Skeletal muscle tissue (tissue), 3 donors: ENCODE measurements at regions not wholly inside any gene's neighbourhood (a gene's known extent, or its start where the extent isn't known, plus 50 kb on each side); places are given as distances from the start of the nearest gene placed in this dataset.
A peak's percentile ranks its signal among the peaks of the same experiment; 100 is the strongest.

Experiments
- H3K27ac ChIP-seq: one replicate; pipeline ENCODE4 v1.7.0; 2013; ENCODE audit warnings: mild to moderate bottlenecking, low read depth, low read length, inconsistent platforms
- H3K27me3 ChIP-seq, 3 donors: one replicate each; pipeline ENCODE4 v1.7.0; 2013; ENCODE audit warnings: low read length in 3 of 3; ENCODE audit not compliant: control insufficient read depth in 3 of 3, insufficient read depth in 3 of 3
- H3K36me3 ChIP-seq, 3 donors: one replicate each; pipeline ENCODE4 v1.7.0; 2013; ENCODE audit warnings: low read length in 3 of 3; ENCODE audit not compliant: control insufficient read depth in 3 of 3, insufficient read depth in 3 of 3
- H3K4me1 ChIP-seq, 3 donors: one replicate each; pipeline ENCODE4 v1.7.0; 2013; ENCODE audit warnings: low read length in 3 of 3, mild to moderate bottlenecking in 3 of 3; ENCODE audit not compliant: control insufficient read depth in 3 of 3, insufficient read depth in 3 of 3
- H3K4me3 ChIP-seq, 3 donors: one replicate each; pipeline ENCODE4 v1.7.0; 2013; ENCODE audit warnings: low read length in 3 of 3
- H3K9ac ChIP-seq, 3 donors: one replicate each; pipeline ENCODE4 v1.7.0; 2013; ENCODE audit warnings: low read length in 3 of 3, mild to moderate bottlenecking in 3 of 3, moderate library complexity in 2 of 3, low read depth in 1 of 3
- H3K9me3 ChIP-seq, 3 donors: one replicate each; pipeline ENCODE4 v1.7.0; 2013; ENCODE audit warnings: low read length in 3 of 3; ENCODE audit not compliant: control insufficient read depth in 3 of 3
- donor health status: Osteomylitis.

- no peaks in the 10 kb centered on the region for H3K4me1 ChIP-seq
- H3K9ac ChIP-seq, result no peak overlapping the region
- H3K27me3 ChIP-seq, result no peaks in the 10 kb centered on the region
- no peaks in the 10 kb centered on the region for H3K36me3 ChIP-seq
- H3K9me3 ChIP-seq, result peaks cover 0 to 7% (median 0%) of the 10 kb centered on the region in 3 donors
- H3K27ac ChIP-seq, result no peak overlapping the region
- no peak overlapping the region for H3K4me3 ChIP-seq
These were observed 54.5 kb upstream of the FAM78B start for GRCh38 chr1:166221316-166221715.

DNA sequence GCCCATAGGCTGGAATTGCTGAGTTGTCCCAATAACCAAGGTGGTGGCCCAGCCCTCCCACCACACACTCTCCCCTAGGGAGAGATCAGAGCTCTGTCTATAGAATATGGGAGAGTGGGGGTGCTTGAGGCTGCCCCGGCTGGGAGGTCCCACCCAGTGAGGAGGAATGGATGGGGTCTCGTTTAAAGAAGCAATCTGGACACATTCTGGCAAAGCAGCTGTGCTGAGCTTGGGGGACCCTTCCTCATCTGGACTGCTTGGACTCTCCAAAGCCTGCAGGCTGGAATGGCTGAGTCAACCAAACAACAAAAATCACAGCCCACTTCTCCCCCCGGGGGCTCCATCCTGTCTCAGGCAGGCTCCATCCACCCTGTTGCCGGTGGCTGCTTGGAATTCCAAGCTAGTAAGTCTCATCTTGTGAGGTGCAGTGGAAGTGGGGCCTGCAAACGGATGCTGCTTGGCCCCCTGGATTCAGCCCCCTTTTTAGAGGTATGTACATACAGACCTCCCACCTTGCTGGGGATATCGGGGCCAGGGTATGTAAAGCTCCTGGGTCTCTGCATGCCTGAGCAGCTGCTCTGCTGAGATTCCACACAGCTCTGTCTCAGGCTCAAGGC is 67.1 kb upstream of the FAM78B start:
- peaks cover 0 to 3% (median 0%) of the 10 kb centered on the region in 3 donors for H3K27me3 ChIP-seq
- H3K4me1 ChIP-seq, result peaks cover 0 to 4% (median 0%) of the 10 kb centered on the region in 3 donors
- H3K27ac ChIP-seq, result no peak overlapping the region
- no peaks in the 10 kb centered on the region for H3K36me3 ChIP-seq
- no peak overlapping the region for H3K4me3 ChIP-seq
- no peak overlapping the region for H3K9ac ChIP-seq
- H3K9me3 ChIP-seq, result no peaks in the 10 kb centered on the region

DNA sequence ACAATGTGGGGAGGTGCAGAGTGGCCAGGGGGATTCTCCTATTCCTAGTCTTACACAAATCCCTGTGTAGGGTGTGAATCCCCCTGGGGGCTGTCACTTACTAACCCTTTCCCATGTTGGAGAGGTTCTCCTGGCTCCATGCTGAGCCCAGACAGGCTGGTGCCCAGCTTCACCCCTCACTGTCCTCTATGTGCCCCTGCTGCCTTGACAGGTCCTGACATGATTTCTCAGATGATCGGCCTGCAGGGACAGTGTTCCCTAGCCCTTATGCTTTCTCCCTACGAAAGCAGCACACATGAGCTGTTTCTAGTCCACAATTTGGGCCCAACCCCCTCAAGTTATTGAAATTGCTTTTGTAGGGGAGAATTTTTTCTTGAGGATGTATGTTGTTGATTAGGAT is 68.9 kb upstream of the FAM78B start:
- H3K4me1 ChIP-seq, result peaks cover 0 to 4% (median 0%) of the 10 kb centered on the region in 3 donors
- no peak overlapping the region for H3K4me3 ChIP-seq
- peaks cover 0 to 3% (median 0%) of the 10 kb centered on the region in 3 donors for H3K27me3 ChIP-seq
- no peak overlapping the region for H3K27ac ChIP-seq
- no peaks in the 10 kb centered on the region for H3K9me3 ChIP-seq
- H3K9ac ChIP-seq, result no peak overlapping the region
- no peaks in the 10 kb centered on the region for H3K36me3 ChIP-seq

GRCh38 chr1:166237675-166238074 is 70.9 kb upstream of the FAM78B start:
- Histone ChIP-seq H3K36me3 (no peaks in the 10 kb centered on the region), H3K27me3 (peaks cover 0 to 3% (median 0%) of the 10 kb centered on the region in 3 donors), H3K4me3 (no peak overlapping the region), H3K27ac (no peak overlapping the region), H3K9me3 (no peaks in the 10 kb centered on the region), H3K9ac (no peak overlapping the region), H3K4me1 (peaks cover 0 to 4% (median 0%) of the 10 kb centered on the region in 3 donors)

DNA sequence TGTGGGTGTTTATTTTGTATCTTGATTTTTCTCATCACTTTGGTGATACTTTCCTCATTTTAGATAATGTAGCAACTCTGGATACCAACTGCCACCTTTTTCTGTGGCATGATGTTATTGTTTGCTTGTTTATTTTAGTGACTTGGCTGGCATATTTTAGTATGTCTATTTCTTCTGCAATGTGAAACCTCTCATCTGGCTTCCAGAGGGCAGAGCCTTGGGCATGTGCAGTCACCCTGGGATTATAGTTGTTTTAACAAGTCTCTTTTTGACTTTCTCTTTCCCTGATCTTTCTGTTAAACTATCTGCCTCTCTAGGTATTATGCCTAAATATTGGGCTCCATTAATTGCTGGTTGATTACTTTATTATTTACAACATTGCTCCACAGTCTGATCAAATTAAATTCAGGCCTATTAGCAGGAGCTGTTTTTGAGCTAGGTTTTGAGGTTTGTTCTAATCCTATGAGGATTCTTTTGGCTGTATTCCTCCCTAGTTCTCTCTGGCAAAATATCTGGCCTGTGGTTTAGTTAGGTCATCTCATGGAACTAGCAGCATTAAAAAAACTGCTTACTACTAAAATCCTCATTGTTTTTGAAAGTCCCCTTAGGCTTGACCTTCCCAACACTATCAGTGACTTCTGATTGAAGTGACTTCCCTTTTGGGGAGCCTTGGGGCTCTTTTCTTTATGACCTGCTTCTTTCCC is 86.4 kb upstream of the FAM78B start:
- H3K9ac ChIP-seq, result no peak overlapping the region
- H3K36me3 ChIP-seq, result no peaks in the 10 kb centered on the region
- peaks cover 6 to 14% (median 12%) of the 10 kb centered on the region in 3 donors for H3K4me1 ChIP-seq
- H3K4me3 ChIP-seq, result no peak overlapping the region
- no peaks in the 10 kb centered on the region for H3K27me3 ChIP-seq
- no peaks in the 10 kb centered on the region for H3K9me3 ChIP-seq
- H3K27ac ChIP-seq, result peak overlapping the region; percentile 43

GRCh38 chr1:166258017-166258416 is 91.2 kb upstream of the FAM78B start:
- Histone ChIP-seq H3K9me3 (no peaks in the 10 kb centered on the region), H3K36me3 (no peaks in the 10 kb centered on the region), H3K27me3 (no peaks in the 10 kb centered on the region), H3K9ac (no peak overlapping the region), H3K27ac (no peak overlapping the region), H3K4me3 (no peak overlapping the region), H3K4me1 (peaks cover 6 to 13% (median 12%) of the 10 kb centered on the region in 3 donors)

- H3K9ac ChIP-seq, result no peak overlapping the region
- no peaks in the 10 kb centered on the region for H3K27me3 ChIP-seq
- H3K4me3 ChIP-seq, result no peak overlapping the region
- H3K36me3 ChIP-seq, result no peaks in the 10 kb centered on the region
- no peaks in the 10 kb centered on the region for H3K9me3 ChIP-seq
- no peaks in the 10 kb centered on the region for H3K4me1 ChIP-seq
- no peak overlapping the region for H3K27ac ChIP-seq
These were observed 94.7 kb upstream of the FAM78B start for GRCh38 chr1:166261511-166261910.

DNA sequence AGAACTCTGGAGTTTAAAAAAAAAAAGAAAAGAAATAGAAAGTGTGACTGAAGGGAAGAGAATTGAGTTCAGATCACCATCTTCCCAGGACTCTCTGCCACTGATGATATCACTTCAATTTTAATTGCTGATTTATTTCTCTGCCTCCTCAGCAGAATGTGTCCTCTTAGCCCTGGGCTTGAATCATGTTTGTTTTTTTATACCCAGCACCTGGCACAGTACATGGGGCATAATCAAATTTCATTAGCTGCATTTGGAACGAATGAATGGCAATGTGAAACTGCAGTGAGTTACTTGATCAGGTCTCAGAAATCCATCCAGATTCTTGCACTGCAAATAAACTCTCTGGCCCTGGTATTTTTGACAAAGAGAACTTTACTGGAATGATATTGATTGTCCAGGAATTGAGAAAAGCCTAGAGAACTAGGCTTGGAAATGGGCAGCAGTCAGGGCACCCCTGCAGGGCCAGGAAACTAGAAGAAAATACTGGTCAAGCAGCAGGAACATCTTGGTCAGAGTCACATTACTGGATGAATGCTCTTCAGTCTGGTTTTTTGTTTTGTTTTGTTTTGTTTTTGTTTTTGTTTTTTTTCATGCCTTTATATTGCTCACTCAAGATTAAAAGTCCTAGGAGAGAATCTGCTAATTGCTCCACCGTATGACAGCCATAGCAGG is 103.8 kb upstream of the FAM78B start:
- Histone ChIP-seq H3K9ac (no peak overlapping the region), H3K4me3 (no peak overlapping the region), H3K36me3 (no peaks in the 10 kb centered on the region), H3K27me3 (no peaks in the 10 kb centered on the region), H3K27ac (no peak overlapping the region), H3K4me1 (peaks cover 0 to 6% (median 3%) of the 10 kb centered on the region in 3 donors), H3K9me3 (no peaks in the 10 kb centered on the region)

DNA sequence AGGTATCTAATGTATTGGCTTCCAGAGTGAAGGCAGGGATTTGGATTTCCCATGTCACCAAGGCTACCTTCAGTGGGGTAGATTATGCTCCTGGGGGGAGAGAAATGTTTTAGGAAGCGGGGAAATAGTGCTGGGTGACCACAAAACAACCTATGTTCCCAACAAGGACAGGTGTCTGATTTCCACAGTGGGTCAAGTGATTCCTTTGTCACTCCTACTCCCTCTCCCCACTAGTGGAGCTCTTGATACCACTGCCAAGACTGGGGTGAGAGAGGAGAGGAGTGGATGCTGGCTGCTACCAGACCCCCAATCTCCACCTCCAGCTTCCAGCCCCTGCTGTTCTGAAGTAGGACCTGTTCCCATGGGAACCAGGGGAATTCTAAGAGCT is 104.3 kb upstream of the FAM78B start:
- no peaks in the 10 kb centered on the region for H3K27me3 ChIP-seq
- no peaks in the 10 kb centered on the region for H3K9me3 ChIP-seq
- no peak overlapping the region for H3K4me3 ChIP-seq
- H3K9ac ChIP-seq, result no peak overlapping the region
- H3K4me1 ChIP-seq, result peaks cover 0 to 6% (median 3%) of the 10 kb centered on the region in 3 donors
- no peaks in the 10 kb centered on the region for H3K36me3 ChIP-seq
- no peak overlapping the region for H3K27ac ChIP-seq

- H3K9me3 ChIP-seq, result no peaks in the 10 kb centered on the region
- H3K27ac ChIP-seq, result no peak overlapping the region
- H3K36me3 ChIP-seq, result no peaks in the 10 kb centered on the region
- no peaks in the 10 kb centered on the region for H3K27me3 ChIP-seq
- H3K9ac ChIP-seq, result no peak overlapping the region
- H3K4me1 ChIP-seq, result peaks cover 0 to 6% (median 3%) of the 10 kb centered on the region in 3 donors
- no peak overlapping the region for H3K4me3 ChIP-seq
These were observed 105.4 kb upstream of the FAM78B start for GRCh38 chr1:166272155-166272554.
